ENCODE measurements at regions not wholly inside any gene's neighbourhood (a gene's known extent, or its start where the extent isn't known, plus 50 kb on each side); places are given as distances from the start of the nearest gene placed in this dataset.

DNA sequence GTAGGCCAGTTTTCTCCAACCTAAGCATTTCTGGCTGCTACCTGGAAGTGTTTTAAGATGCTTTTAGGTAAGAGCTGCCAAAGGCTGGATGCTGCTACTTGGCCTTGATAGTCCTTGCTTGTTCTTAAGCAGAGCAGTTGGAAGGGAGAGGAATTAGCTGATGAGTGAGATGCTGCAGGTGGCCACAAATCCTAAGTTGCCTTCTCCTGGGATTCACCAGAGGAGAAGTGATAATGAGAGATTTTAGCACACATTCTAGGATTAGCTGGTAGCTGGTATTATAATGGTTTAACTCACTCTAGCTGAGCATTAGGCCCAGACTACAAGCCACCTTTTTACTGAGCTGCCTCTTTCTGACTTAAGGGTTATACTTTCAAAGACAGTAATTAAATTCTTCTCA, 442.9 kb upstream of the RAG2 start:
- TF ChIP-seq, protein P1, sequence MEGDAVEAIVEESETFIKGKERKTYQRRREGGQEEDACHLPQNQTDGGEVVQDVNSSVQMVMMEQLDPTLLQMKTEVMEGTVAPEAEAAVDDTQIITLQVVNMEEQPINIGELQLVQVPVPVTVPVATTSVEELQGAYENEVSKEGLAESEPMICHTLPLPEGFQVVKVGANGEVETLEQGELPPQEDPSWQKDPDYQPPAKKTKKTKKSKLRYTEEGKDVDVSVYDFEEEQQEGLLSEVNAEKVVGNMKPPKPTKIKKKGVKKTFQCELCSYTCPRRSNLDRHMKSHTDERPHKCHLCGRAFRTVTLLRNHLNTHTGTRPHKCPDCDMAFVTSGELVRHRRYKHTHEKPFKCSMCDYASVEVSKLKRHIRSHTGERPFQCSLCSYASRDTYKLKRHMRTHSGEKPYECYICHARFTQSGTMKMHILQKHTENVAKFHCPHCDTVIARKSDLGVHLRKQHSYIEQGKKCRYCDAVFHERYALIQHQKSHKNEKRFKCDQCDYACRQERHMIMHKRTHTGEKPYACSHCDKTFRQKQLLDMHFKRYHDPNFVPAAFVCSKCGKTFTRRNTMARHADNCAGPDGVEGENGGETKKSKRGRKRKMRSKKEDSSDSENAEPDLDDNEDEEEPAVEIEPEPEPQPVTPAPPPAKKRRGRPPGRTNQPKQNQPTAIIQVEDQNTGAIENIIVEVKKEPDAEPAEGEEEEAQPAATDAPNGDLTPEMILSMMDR (IDR thresholded peaks at IDR 0.05) = no peak
- no peak for TF ChIP-seq POLR2A (IDR thresholded peaks at IDR 0.05)
